HG02885 (cell line): ENCODE measurements at regions not wholly inside any gene's neighbourhood (a gene's known extent, or its start where the extent isn't known, plus 50 kb on each side); places are given as distances from the start of the nearest gene placed in this dataset.
"Not testable (repeated sequence)": the region's sequence is repeated elsewhere in the genome, so short reads cannot be mapped to it uniquely, and the experiment has no call there.

ENCODE experiments used
- ATAC-seq: cut with Tn5 transposase; IDR thresholded peaks from one replicate; pipeline ENCODE4 v1.9.1; 2021; ENCODE audit warnings: mild to moderate bottlenecking; ENCODE audit not compliant: unreplicated experiment, poor library complexity

DNA sequence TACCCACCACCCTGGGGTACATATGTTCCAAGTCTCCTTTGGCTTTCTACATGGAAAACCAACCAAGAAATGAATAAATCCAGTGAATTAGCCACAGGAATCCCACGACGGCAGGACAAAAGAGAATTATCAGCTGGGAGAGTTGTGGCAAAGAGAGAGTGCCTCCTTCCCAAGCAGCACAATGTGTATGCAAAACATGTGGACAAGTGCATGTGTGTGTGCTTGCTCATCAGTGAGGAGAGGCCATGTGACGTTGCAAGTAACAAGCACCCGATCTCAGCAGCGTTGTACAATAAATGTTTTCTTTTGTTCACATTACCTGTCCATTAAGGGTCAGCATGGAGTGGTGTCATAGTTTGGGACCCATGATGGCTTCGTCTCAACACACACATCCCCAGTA lies 50.0 kb upstream of the EMX2 start:
- ATAC-seq, result no peak

DNA sequence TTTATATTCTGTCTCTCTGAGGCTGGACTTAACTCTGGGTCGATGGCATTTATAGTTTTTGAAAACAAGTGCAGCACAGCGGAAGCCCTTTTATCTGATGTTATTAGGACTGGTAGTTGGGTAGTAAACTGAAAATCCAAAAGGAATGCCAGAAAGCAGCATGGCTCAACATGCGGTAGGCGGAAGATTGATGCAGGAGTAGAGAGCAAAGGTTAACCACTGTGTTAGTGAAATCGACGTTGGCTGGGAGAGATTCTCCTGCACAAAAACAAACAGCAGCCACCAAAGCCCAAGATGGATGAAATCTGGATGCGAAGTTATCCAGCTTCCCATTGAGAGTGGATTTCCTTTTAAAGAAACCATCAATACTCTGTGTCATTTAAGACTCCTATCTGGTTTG lies 54.5 kb upstream of the EMX2 start:
- no peak for ATAC-seq

DNA sequence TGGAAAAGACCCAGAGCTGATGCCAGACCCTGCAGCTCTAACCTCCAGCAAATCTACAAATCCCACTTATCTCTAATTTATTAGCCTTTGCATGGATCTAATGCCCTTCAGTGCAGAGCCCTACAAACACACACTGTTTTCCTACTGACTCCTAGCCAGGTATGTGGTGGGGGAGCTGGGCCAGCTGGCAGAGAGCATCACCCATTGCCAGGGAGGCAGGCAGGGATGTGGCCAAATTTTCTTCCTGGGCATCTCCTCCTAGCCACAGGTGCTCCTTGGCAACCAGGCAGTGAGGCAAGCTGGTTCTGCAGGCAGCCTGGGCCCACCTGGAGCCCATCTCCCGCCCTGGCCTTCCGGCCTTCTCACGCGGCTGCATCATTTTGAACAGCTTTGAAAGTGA lies 55.9 kb upstream of the EMX2 start:
- no peak for ATAC-seq

DNA sequence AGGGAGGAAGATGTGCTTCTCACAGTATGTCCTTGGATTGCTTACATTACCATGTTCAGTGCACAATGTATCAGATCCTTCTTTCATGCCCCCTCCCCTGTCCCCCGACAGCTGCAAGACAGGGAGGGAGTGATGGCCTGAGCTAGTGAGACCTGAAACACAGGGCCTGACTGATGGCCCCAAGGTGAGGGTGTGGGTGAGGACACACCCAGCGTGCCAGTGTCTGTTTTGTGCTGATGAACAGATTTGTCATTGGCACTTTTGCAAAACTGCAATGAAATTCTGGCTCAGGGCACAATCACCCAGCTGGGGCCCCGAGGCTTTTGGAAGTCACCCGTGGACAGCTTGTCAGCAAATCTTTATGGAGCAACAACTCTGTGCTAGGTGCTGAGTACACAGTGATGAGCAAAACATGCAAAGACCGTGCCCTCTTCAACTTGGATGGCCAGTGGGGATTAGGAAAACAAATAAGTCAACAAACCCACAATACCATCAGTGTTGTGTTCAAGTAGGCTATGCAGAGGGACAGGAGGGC lies 59.4 kb upstream of the EMX2 start:
- no peak for ATAC-seq

DNA sequence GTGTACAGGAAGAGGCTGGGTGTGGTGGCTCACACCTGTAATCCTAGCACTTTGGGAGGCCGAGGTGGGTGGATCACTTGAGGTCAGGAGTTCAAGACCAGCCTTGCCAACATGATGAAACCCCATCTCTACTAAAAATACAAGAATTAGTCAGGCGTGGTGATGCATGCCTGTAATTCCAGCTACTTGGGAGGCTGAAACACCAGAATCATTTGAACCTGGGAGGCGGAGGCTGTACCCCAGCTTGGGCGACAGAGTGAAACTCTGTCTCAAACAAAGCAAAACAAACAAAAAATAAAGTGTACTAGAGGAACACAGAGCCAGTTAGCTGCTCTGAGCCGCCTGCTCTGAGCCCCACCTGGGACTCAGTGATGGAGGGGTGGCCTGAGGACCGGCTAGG lies 61.5 kb upstream of the EMX2 start:
- not testable (repeated sequence) for ATAC-seq

DNA sequence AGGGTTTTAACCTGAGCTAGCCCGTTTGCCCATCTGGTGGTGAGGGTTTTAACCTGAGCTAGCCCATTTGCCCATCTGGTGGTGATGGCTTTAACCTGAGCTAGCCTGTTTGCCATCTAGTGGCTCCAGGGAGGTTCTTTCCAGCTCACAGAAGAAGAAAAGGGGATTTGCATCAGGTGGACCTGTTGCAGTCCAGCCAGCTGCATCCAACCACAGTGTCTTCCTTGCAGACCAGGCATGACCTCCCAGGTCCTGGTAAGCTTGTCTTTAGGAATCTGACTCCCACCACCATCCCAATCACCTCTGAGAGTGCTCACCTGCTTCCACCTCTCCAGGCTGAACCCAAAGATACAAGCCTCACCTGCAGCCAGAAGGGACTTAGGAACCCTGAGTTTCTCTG lies 62.4 kb upstream of the EMX2 start:
- ATAC-seq, result no peak

DNA sequence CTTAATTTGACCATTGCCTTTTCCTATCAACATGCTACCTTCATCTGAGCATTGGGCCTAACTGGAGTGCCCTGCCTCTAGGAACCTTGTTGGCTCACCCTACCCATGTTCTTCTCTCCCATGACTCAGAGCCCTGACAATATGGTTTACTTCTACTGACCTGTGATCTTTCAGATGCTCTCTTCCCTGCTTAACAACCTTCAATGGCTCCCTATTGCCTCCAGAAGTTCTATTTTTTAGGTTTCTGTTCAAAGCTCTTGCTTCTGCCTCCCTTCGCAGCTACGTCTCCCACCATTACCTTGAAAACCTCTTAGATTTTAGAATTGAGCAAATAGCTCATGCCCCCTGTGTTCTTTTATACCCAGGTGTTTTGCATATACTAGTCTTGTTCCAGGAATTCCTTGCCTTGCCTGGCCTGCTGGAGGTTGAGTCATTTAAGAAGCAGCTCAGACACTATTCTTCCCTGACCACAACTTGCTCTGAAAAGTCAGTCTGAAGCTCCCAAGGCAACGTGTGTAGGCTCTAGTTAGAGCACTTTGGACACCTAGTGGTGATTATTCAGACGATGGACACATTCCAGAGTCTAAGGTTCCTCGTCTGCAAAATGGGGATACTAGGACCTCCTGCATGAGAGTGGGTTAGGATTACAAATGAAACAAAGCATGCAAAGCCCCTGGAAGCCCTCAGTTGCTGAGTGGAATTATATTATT lies 64.4 kb upstream of the EMX2 start:
- ATAC-seq, result no peak

DNA sequence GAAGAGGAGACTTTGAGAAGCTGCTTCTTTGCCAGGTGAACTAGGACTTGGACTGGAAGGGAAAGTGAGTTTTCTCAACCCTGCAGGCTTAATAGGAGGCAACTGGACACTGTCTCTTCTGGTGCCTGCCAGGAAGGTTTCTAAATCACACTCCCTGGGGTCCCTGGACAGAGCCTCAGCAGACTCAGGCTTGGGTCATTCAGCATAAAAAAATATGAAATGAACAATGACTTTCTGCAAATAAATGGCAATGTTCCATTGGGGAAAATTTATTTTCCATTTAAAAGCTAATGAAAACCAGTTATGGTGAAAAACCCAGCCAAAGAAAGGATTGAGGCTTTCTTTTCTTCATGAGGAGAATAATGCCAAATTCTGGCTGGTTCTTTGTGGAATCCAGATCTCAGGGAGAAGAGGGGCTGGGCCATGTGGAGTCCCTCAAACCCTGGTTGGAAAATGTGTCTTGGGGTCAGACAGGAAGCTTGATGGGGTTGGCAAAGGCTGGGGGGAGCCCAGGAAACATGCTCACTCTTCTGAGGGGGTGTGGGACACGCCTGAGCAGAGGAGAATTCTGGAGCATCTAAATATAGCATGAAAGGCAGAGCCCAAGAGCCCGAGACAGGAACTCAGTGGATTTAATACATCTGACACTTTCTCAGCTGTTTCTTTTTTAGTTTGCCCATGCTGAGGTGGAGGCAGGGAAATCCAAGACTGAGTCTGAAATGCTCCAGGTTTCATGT lies 65.2 kb upstream of the EMX2 start:
- no peak for ATAC-seq

DNA sequence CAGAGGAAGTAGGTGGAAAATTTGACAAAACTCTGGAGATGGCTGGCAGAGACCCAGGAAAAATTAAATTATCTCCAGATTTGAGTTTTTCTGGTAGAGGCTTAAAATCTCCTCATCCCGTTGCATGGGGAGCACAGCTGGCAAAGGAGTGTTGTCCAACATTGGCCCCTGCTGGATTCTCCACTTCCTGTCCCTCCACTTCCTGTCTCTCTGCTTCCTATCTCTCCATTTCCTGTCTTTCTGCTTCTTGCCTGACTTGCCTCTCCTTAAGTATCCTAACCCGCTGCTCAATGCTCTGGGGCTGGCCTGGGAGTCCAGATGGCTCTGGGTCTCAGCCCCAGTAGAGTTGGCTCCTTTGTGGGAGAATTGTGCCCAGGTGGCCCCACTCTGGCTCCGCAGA lies 65.8 kb upstream of the EMX2 start:
- no peak for ATAC-seq

DNA sequence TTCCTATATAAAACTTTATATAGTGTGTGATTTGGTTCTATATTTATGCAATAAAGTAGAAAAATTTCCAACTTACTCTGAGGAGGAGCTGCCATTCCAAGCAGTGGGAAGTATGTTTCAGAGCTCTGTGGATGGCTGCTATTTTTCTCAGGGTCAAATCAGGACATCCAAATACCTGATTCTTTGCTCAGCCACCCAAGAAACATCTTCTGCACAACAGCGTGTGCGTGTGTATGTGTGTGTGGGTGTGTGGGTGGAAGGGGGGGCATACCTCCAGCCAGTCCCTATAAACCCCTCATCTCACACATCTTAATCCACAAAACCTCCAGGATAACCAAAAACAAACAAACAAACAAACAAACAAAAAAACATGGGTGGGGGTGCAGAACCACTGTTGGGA lies 66.3 kb upstream of the EMX2 start:
- ATAC-seq, result no peak

DNA sequence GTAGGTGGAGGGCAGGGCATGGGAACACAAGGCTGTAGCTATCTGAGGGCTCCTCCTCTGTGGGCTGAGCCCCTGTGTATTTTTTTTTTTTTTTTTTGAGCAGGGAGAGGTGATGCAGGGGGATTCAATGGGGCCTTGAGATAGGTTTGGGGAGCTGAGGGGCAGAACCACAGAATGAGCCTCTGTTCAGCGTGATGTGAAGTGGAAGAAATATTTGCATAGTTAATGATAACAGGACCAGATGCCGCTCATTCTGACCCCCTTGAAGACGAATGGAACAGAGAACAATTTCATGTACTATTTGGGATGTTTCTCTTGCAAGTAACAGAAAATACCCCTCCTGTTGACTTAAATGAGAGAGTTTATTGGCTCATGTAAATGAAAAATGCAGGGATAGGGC lies 69.7 kb upstream of the EMX2 start:
- no peak for ATAC-seq

DNA sequence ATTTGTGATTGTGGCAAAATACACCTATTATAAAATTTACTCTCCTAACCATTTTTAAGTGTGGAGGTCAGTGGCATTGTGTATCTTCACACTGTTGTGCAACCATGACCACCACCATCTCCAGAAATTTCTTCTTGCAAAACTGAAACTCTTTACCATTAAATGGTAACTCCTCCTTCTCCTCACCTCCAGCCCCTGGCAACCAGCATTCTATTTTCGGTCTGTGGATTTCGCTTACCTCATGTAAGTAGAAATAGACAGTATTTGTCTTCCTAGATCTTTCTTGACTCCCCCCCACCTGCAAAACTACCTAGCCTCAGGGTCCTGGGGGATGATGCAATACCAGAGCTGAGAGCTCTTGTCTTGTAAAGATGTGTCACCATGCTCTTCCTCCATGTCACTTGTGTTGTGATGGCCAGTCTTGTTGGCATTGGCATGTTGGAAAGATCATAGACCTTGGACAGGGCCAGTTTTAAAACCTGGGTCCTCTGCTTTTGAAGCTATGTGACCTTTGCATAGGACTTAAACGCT lies 71.1 kb upstream of the EMX2 start:
- ATAC-seq, result no peak

DNA sequence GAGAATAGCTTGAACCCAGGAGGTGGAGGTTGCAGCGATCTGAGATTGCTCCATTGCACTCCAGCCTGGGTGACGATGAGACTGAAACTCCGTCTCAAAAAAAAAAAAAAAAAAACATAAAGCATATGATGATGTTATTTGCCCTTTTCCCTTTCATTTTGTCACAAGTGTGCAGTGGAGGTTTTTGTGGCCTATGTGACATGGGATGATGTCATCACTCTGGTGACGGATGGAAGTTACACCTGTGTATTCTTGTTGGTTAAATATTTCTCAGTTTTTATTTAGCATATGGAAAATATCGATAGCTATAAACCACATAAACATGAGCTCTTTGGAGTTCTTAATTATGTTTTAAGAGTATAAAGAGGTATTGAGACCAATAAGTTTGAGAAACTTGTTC lies 71.8 kb upstream of the EMX2 start:
- ATAC-seq, result no peak

DNA sequence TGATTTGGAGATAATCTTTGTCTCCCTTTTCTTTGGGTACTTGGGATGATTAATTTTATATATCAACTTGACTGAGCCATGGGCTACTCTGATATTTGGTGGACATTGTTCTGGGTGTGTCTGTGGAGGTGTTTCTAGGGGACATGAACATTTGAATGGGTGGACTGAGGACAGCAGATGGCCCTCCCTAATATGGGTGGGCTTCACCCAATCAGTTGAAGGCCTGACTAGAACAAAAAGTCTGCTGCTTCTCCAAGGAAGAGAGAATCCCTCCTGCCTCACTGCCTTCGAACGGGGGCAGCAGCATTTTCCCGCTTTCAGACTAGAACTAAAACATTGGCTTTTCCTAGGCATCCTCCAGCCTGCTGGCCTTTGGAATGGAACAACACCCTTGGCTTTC lies 73.9 kb upstream of the EMX2 start:
- no peak for ATAC-seq

DNA sequence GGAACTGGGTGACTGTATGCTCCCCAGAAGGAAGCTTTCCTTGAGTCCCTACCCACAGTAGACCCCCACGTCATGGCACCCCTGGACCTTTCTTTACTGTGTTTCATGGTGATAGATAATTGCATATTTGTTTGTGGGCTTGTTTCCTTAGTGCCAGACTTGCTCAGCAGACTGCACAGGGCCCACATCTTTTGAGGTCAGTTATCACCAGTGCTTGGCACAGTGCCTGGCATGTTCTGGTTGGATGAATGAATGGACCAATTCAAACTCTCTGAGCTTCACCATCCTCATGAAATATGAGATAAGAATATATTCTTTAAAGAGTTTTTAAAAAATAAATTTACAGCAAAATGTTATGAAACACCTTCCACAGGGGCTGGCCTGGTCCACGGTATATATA lies 78.4 kb upstream of the EMX2 start:
- ATAC-seq, result no peak

DNA sequence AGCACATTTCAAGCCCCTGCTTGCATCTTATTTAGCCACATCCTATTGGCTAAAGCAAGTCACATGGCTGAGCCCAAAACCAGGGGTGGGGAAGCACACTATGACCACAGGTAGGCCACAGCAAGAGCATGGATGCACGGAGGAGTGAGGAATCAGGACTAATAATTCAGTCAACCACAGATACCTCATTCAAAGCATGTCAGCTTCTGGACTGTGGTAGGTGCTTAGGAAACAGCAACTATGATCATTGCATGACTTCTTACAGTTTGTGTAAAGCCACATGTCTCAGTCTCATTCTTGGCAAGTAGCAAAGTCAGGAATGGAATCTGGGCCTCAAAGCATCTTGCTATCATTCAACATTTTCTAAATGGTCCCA lies 79.0 kb upstream of the EMX2 start:
- no peak for ATAC-seq

DNA sequence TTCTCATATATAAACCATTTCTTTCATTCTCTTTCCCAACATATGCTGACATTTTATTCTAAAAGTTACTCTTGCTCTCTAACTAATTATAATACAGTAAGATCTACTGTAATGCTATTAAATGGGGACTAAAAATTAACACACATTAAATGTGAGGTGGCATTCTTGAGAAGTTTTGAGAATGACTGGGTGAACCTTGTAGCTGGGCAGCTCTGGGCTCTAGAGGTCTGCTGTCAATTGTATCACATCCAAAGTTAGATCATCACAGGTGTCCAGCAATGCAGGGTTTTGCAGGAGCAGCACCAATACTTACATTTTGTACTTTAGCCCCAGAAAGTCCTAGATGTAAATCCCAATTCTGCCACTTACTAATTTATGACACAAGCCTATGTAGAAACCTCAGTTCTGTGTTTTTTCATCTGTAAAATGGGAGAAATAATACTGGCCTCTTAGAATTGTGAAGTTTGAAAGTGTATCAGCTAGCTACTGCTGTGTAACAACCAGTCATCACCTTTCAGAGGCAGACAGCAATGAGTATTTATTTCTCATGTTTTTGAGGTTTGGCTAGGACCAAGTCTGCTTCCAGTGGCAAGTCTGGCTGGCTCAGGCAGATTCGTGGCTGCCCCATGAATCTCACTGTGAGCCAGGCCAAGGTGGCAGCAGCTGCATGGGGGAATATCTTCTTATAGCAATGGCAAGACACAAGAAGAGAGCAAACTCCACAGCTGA lies 79.6 kb upstream of the EMX2 start:
- ATAC-seq, result no peak

DNA sequence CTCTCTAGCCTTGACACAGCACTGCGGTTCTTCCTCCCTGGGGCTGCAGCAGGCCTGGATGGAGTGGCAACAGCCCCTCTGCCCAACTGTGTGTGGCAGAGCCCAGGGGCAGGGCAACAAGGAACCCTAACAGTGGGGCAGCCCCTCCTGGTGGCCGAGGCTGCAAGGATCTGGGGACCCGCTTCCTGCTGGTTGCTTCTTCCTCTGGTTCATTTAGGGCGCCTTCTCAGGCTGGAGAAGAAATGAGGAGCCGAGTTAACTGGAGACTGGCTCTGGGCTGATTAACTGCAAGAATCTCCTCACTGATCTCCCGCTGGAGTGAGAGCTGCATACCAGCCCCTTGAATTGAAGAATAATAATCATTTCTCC lies 80.1 kb upstream of the EMX2 start:
- no peak for ATAC-seq

DNA sequence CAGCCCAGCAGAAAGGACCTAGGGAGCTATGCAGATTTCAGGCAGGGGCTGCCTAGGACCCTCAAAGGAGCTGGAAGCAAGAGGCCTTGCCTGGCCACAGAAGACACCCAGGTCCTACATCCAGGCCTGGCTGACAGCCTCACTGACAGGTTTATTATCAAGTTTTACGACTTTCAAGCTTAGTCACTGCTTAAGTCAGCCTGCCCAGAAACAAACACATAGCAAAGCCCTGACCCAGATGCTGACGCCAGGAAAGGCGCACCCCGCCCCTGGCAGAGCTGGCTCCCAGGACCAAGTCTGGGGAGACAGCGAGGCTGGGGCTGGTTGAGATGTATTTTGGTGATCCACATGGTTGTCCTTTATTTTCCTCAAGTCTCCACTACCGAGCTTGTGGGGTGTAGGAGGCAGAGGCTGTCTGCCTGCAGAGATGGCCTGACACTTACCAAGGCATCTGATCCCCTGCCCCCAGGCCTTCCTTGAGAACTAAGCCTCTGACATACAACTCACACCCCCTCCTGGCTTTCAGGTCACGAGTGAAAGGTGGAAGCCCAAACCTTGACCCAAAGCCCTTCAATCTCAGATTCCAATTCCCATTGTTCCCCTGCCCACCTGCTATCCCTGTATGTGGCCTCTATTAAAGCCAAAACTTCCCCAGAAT lies 80.7 kb upstream of the EMX2 start:
- no peak for ATAC-seq

DNA sequence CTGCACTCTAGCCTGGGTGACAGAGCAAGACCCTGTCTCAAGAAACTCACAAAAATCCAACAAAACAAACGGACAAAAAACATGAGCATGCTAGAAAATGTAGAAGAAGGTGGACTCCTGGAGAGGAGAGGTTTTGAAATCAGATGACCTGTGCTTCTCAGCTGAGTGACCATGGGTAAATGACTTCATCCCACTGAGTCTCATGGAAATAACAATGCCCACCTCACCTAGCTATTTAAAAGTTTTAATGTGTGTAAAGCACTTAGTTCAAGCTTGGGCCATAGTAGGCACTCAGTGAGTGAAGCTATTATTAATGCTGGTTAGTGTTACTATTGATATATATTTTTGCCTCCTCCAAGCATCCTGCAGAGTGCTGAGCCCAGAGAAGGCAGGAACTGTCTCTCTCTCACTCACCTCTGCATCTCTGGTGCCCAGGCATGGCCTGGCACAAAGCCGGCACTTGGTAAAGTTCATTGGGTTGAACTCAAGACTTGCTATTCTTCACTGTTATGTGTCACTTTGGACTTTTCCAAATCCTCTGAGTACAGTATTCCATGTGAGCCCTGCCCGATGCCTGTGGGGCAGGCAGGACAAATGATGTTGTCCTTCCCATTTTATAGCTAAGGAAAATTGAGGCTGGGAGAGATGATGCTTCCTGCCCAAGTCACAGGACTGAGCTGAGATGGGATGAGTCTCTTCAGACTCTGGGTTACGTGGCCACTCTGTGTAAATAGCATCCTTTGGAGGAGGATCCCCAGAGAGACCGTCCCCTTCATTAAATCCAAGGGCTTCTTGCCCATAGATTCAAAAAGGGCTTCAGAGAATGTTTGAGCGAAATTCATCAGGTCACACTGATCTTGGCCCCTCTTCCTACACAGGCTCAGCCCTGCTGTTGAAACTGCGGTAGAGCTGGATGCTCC lies 81.4 kb upstream of the EMX2 start:
- ATAC-seq, result no peak
